H9 (cell line): ENCODE measurements at regions not wholly inside any gene's neighbourhood (a gene's known extent, or its start where the extent isn't known, plus 50 kb on each side); places are given as distances from the start of the nearest gene placed in this dataset.

ENCODE experiments used
- DNase-seq: peaks from one replicate; pipeline ENCODE4 v3.0.0-alpha.2; 2017
- H2AFZ ChIP-seq: one replicate; pipeline ENCODE4 v1.6.1; 2013; ENCODE audit warnings: mild to moderate bottlenecking, low read length, control low read depth, moderate library complexity
- H2AK5ac ChIP-seq: 2 replicates; pipeline ENCODE4 v1.6.1; 2013; ENCODE audit warnings: low read length, control low read depth, mixed read lengths; ENCODE audit not compliant: insufficient read length
- H2BK120ac ChIP-seq: one replicate; pipeline ENCODE4 v1.6.1; 2013; ENCODE audit warnings: low read depth, mild to moderate bottlenecking, low read length, control low read depth, inconsistent platforms; ENCODE audit not compliant: poor library complexity, severe bottlenecking
- H2BK12ac ChIP-seq: 2 replicates; pipeline ENCODE4 v1.6.1; 2013; ENCODE audit warnings: low read length, control low read depth, mixed read lengths, low read depth; ENCODE audit not compliant: insufficient read length
- H2BK15ac ChIP-seq: 2 replicates; pipeline ENCODE4 v1.6.1; 2013; ENCODE audit warnings: low read depth, low read length, control low read depth
- H2BK20ac ChIP-seq: one replicate; pipeline ENCODE4 v1.6.1; 2013; ENCODE audit warnings: low read depth, mild to moderate bottlenecking, low read length, control low read depth, inconsistent platforms; ENCODE audit not compliant: poor library complexity, severe bottlenecking
- H2BK5ac ChIP-seq: 2 replicates; pipeline ENCODE4 v1.6.1; 2013; ENCODE audit warnings: low read length, control low read depth, mixed read lengths; ENCODE audit not compliant: insufficient read length
- H3K14ac ChIP-seq: 2 replicates; pipeline ENCODE4 v1.6.1; 2013; ENCODE audit warnings: low read length, control low read depth; ENCODE audit not compliant: insufficient read depth
- H3K18ac ChIP-seq: 2 replicates; pipeline ENCODE4 v1.6.1; 2013; ENCODE audit warnings: low read depth, mild to moderate bottlenecking, mixed read lengths, low read length, control low read depth; ENCODE audit not compliant: insufficient read length
- H3K23ac ChIP-seq: 2 replicates; pipeline ENCODE4 v1.6.1; 2013; ENCODE audit warnings: low read length, control low read depth, mixed read lengths, low read depth; ENCODE audit not compliant: insufficient read length
- H3K23me2 ChIP-seq: 2 replicates; pipeline ENCODE4 v1.6.1; 2013; ENCODE audit warnings: low read depth, mild to moderate bottlenecking, mixed read lengths, low read length, control low read depth; ENCODE audit not compliant: insufficient read length, poor library complexity, severe bottlenecking
- H3K27ac ChIP-seq: 2 replicates; pipeline ENCODE4 v1.5.1; 2013; ENCODE audit warnings: low read length, control low read depth, mixed read lengths, low read depth; ENCODE audit not compliant: insufficient read length
- H3K27me3 ChIP-seq: 2 replicates; pipeline ENCODE4 v1.6.1; 2013; ENCODE audit warnings: low read length, control low read depth, inconsistent platforms; ENCODE audit not compliant: insufficient read depth
- H3K4ac ChIP-seq: 2 replicates; pipeline ENCODE4 v1.6.1; 2013; ENCODE audit warnings: low read depth, mild to moderate bottlenecking, control low read depth, inconsistent platforms, low read length, moderate library complexity
- H3K4me1 ChIP-seq: 2 replicates; pipeline ENCODE4 v1.6.1; 2013; ENCODE audit warnings: low read length, control low read depth, inconsistent platforms; ENCODE audit not compliant: insufficient read depth
- H3K4me2 ChIP-seq: 2 replicates; pipeline ENCODE4 v1.6.1; 2013; ENCODE audit warnings: low read length, control low read depth, mixed read lengths; ENCODE audit not compliant: insufficient read length, insufficient read depth
- H3K56ac ChIP-seq: 2 replicates; pipeline ENCODE4 v1.6.1; 2013; ENCODE audit warnings: low read depth, mild to moderate bottlenecking, mixed read lengths, low read length, control low read depth; ENCODE audit not compliant: insufficient read length
- H3K79me1 ChIP-seq: 2 replicates; pipeline ENCODE4 v1.6.1; 2013; ENCODE audit warnings: low read depth, mild to moderate bottlenecking, moderate library complexity, low read length, control low read depth, inconsistent platforms; ENCODE audit not compliant: insufficient read depth, poor library complexity, severe bottlenecking
- H3K79me2 ChIP-seq: 2 replicates; pipeline ENCODE4 v1.6.1; 2013; ENCODE audit warnings: low read length, control low read depth, inconsistent platforms; ENCODE audit not compliant: insufficient read depth
- H3K9ac ChIP-seq: 2 replicates; pipeline ENCODE4 v1.6.1; 2013; ENCODE audit warnings: low read length, control low read depth, mixed read lengths; ENCODE audit not compliant: insufficient read length; ENCODE audit errors: extremely low read depth
- H3K9me3 ChIP-seq: one replicate; pipeline ENCODE4 v1.6.1; 2013; ENCODE audit warnings: low read depth, low read length, inconsistent platforms; ENCODE audit not compliant: control insufficient read depth
- H3T11ph ChIP-seq: one replicate; pipeline ENCODE4 v1.6.1; 2013; ENCODE audit warnings: mild to moderate bottlenecking, low read length, control low read depth, inconsistent platforms
- H4K20me1 ChIP-seq: one replicate; pipeline ENCODE4 v1.6.1; 2013; ENCODE audit not compliant: control insufficient read depth, insufficient read length, insufficient read depth
- H4K5ac ChIP-seq: 2 replicates; pipeline ENCODE4 v1.6.1; 2013; ENCODE audit warnings: low read depth, mild to moderate bottlenecking, mixed read lengths, low read length, control low read depth; ENCODE audit not compliant: insufficient read length
- H4K8ac ChIP-seq: replicated peaks from 2 replicates; pipeline ENCODE4 v1.6.1; 2013; ENCODE audit warnings: low read length, control low read depth, mixed read lengths, low read depth; ENCODE audit not compliant: insufficient read length
- H4K91ac ChIP-seq: 2 replicates; pipeline ENCODE4 v1.6.1; 2013; ENCODE audit warnings: low read depth, mild to moderate bottlenecking, moderate library complexity, mixed read lengths, low read length, control low read depth; ENCODE audit not compliant: insufficient read length
- H3K27ac Mint-ChIP-seq, 3 experiments: 2 replicates in 2 of 3; 3 replicates in 1 of 3; pipeline ENCODE4 v1.8.0; 2020 to 2021; ENCODE audit warnings: mixed read lengths in 3 of 3, mild to moderate bottlenecking in 1 of 3, moderate library complexity in 1 of 3
- H3K27me3 Mint-ChIP-seq: 2 replicates; pipeline ENCODE4 v1.8.0; 2021; ENCODE audit warnings: low read depth, mild to moderate bottlenecking, moderate library complexity, mixed read lengths
- H3K36me3 Mint-ChIP-seq, 3 experiments: 2 replicates in 2 of 3; 3 replicates in 1 of 3; pipeline ENCODE4 v1.8.0; 2020 to 2021; ENCODE audit warnings: low read depth in 3 of 3, mixed read lengths in 3 of 3; ENCODE audit not compliant: insufficient read depth in 1 of 3
- H3K4me1 Mint-ChIP-seq, 2 experiments: 2 replicates each; pipeline ENCODE4 v1.8.0; 2020; ENCODE audit warnings: mixed read lengths in 2 of 2
- H3K4me3 Mint-ChIP-seq, 2 experiments: 2 replicates in 1 of 2; 3 replicates in 1 of 2; pipeline ENCODE4 v1.8.0; 2020 to 2021; ENCODE audit warnings: mild to moderate bottlenecking in 2 of 2, mixed read lengths in 2 of 2, moderate library complexity in 1 of 2
- H3K9me3 Mint-ChIP-seq, 2 experiments: 2 replicates in 1 of 2; 3 replicates in 1 of 2; pipeline ENCODE4 v1.8.0; 2020; ENCODE audit warnings: mild to moderate bottlenecking in 2 of 2, mixed read lengths in 2 of 2, moderate library complexity in 1 of 2
- CTCF ChIP-seq: fragments of 200-600 bp; sonication (generic); conservative IDR thresholded peaks from 3 replicates; pipeline ENCODE4 v1.8.0; 2021; ENCODE audit warnings: antibody characterized with exemption, mild to moderate bottlenecking

DNA sequence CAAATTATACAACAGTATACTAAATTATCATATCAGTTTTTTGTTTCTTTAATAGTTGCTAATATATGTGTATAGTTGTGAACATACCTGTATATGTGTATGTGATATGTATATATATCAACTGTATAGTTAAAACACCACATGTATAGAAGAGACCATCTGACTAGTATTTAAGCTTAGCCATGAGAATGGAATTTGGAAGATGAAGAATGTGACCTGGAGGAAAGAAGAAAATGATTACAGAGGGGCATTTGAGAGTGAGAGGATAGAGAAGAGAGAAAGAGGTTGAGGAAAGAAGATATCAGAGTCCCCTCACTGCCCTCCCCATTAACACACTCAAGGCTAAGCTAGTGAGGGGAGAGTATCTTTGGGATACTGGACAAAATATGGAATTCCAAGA lies 335.9 kb downstream of the BCKDHB start:
- Histone ChIP-seq H3K79me1 (no peaks in the 10 kb centered on the region), H3K27me3 (no peaks in the 10 kb centered on the region), H4K91ac (no peak overlapping the region), H4K5ac (no peak overlapping the region), H3T11ph (no peak overlapping the region), H4K8ac (no peak overlapping the region), H2AK5ac (no peak overlapping the region), H4K20me1 (no peaks in the 10 kb centered on the region), H3K4me1 (no peaks in the 10 kb centered on the region; the same call in 1 of the 2 replicates), H2BK12ac (no peak overlapping the region), H2AFZ (no peak overlapping the region), H2BK120ac (no peak overlapping the region), H3K4ac (no peak overlapping the region), H3K56ac (no peak overlapping the region), H2BK5ac (no peak overlapping the region), H3K18ac (no peak overlapping the region), H2BK15ac (no peak overlapping the region), H3K9me3 (peaks cover 12% of the 10 kb centered on the region), H3K9ac (no peak overlapping the region), H3K4me2 (no peak overlapping the region), H3K27ac (no peak overlapping the region), H3K23ac (no peak overlapping the region), H3K23me2 (no peaks in the 10 kb centered on the region), H3K79me2 (no peaks in the 10 kb centered on the region), H3K14ac (no peak overlapping the region), H2BK20ac (no peak overlapping the region)
- DNase-seq = no peak
- H3K27me3 Mint-ChIP-seq = no peaks in the 10 kb centered on the region
- peaks cover 6 to 26% (median 11%) of the 10 kb centered on the region in 3 experiments for H3K36me3 Mint-ChIP-seq
- H3K4me1 Mint-ChIP-seq = peaks cover 6 to 7% of the 10 kb centered on the region in 2 experiments
- peaks cover 14 to 21% of the 10 kb centered on the region in 2 experiments for H3K9me3 Mint-ChIP-seq
- TF ChIP-seq CTCF = no peak
- H3K27ac Mint-ChIP-seq = no peak overlapping the region; a peak in 1 of 7 replicates
- no peak overlapping the region for H3K4me3 Mint-ChIP-seq
